ENCODE measurements at regions not wholly inside any gene's neighbourhood (a gene's known extent, or its start where the extent isn't known, plus 50 kb on each side); places are given as distances from the start of the nearest gene placed in this dataset.

GRCh38 chr2:149744865-149745264 lies 157.3 kb upstream of the MMADHC start:
- DNase-seq (ENCODE audit: low spot score), result no peak

- no peak for DNase-seq (ENCODE audit: low spot score)
Observed at GRCh38 chr2:149743842-149744448, 156.4 kb upstream of the MMADHC start.

- no peak for DNase-seq (ENCODE audit: low spot score)
Observed at GRCh38 chr2:149741646-149742045, 154.1 kb upstream of the MMADHC start.

- DNase-seq (ENCODE audit: low spot score), result no peak
Observed at GRCh38 chr2:149740490-149740889, 152.9 kb upstream of the MMADHC start.

GRCh38 chr2:149739883-149740265 lies 152.3 kb upstream of the MMADHC start:
- no peak for DNase-seq (ENCODE audit: low spot score)

- DNase-seq (ENCODE audit: low spot score), result no peak
Observed at GRCh38 chr2:149739171-149739882, 151.8 kb upstream of the MMADHC start.

GRCh38 chr2:149738767-149739166 lies 151.2 kb upstream of the MMADHC start:
- no peak for DNase-seq (ENCODE audit: low spot score)

- DNase-seq (ENCODE audit: low spot score), result no peak
Observed at GRCh38 chr2:149737896-149738295, 150.3 kb upstream of the MMADHC start.

GRCh38 chr2:149735237-149735958 lies 147.8 kb upstream of the MMADHC start:
- DNase-seq (ENCODE audit: low spot score), result no peak

- DNase-seq (ENCODE audit: low spot score), result no peak
Observed at GRCh38 chr2:149733936-149734685, 146.5 kb upstream of the MMADHC start.

GRCh38 chr2:149732730-149733290 lies 145.2 kb upstream of the MMADHC start:
- no peak for DNase-seq (ENCODE audit: low spot score)

- no peak for DNase-seq (ENCODE audit: low spot score)
Observed at GRCh38 chr2:149732001-149732685, 144.6 kb upstream of the MMADHC start.

GRCh38 chr2:149731079-149731478 lies 143.5 kb upstream of the MMADHC start:
- DNase-seq (ENCODE audit: low spot score), result no peak

GRCh38 chr2:149729586-149729985 lies 142.0 kb upstream of the MMADHC start:
- no peak for DNase-seq (ENCODE audit: low spot score)

GRCh38 chr2:149727927-149728326 lies 140.4 kb upstream of the MMADHC start:
- DNase-seq (ENCODE audit: low spot score), result no peak

- DNase-seq (ENCODE audit: low spot score), result no peak
Observed at GRCh38 chr2:149725234-149725633, 137.7 kb upstream of the MMADHC start.

- DNase-seq (ENCODE audit: low spot score), result no peak
Observed at GRCh38 chr2:149724091-149724490, 136.5 kb upstream of the MMADHC start.

GRCh38 chr2:149720615-149721014 lies 133.0 kb upstream of the MMADHC start:
- DNase-seq (ENCODE audit: low spot score), result no peak

GRCh38 chr2:149719695-149720094 lies 132.1 kb upstream of the MMADHC start:
- DNase-seq (ENCODE audit: low spot score), result no peak

- no peak for DNase-seq (ENCODE audit: low spot score)
Observed at GRCh38 chr2:149716687-149717086, 129.1 kb upstream of the MMADHC start.

GRCh38 chr2:149715894-149716293 lies 128.3 kb upstream of the MMADHC start:
- no peak for DNase-seq (ENCODE audit: low spot score)
